ENCODE measurements at regions not wholly inside any gene's neighbourhood (a gene's known extent, or its start where the extent isn't known, plus 50 kb on each side); places are given as distances from the start of the nearest gene placed in this dataset.
A peak's percentile ranks its signal among the peaks of the same experiment; 100 is the strongest.
"Not testable (repeated sequence)": the region's sequence is repeated elsewhere in the genome, so short reads cannot be mapped to it uniquely, and the experiment has no call there.

DNA sequence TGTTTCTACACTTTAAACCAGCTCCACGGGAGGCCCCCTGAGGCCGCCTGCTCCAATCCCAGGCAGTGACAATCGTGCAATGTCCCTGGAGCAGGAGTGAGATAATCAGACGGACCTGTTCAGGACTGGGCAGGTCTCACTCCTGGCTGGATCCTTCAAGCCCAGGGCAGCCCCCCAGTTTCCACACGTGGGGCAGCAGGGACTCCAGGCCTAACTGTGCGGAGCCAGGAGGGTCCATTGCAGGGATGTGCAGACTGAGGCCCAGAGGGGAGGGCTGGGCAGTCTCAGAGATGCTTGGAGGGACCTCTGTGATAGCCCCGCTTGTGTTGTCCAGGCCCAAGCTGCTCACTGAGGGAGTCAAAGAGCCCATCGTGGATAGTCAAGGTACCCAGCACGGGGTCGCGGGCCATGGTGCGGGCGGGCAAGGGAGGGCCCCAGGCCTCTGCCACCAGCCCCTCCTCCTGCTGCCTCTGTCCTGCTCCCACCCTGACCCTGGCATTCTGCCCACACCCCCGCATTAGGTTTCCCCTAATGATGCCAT is 110.5 kb upstream of the KCTD7 start:
- 60 to 86% methylated on average over 2 to 14 of the region's 14 CpGs for WGBS, 2 donors
- ATAC-seq (ENCODE audit: low FRiP score in 2 of 2): peak; percentile 15 to 20

GRCh38 chr7:66521675-66522074 is 107.0 kb upstream of the KCTD7 start:
- ATAC-seq (ENCODE audit: low FRiP score in 2 of 2) (no peak), DNase-seq (no peak)
- Histone ChIP-seq H3K4me1 (no peaks in the 10 kb centered on the region), H3K36me3 (no peaks in the 10 kb centered on the region), H3K9me3 (no peaks in the 10 kb centered on the region), H3K4me3 (no peak overlapping the region), H3K27ac (no peak overlapping the region), H3K27me3 (no peaks in the 10 kb centered on the region)
- 84 to 93% methylated on average over 4 of the region's 4 CpGs for WGBS, 2 donors
- TF ChIP-seq EP300 (IDR thresholded peaks at IDR 0.05) (no peak), CTCF (IDR thresholded peaks at IDR 0.05) (no peak), POLR2A (IDR thresholded peaks at IDR 0.05) (no peak), POLR2AphosphoS5 (IDR thresholded peaks at IDR 0.05) (no peak)

More for the DNA sequence above, 110.5 kb upstream of the KCTD7 start:
- no peak for TF ChIP-seq POLR2A (IDR thresholded peaks at IDR 0.05)
- TF ChIP-seq EP300 (IDR thresholded peaks at IDR 0.05): no peak
- no peak for TF ChIP-seq POLR2AphosphoS5 (IDR thresholded peaks at IDR 0.05)
- no peak for TF ChIP-seq CTCF (IDR thresholded peaks at IDR 0.05)
- no peaks in the 10 kb centered on the region for H3K4me1 ChIP-seq
- peak in 1 of 2 donors; percentile 70 for DNase-seq
- H3K27me3 ChIP-seq: no peaks in the 10 kb centered on the region
- no peak overlapping the region for H3K4me3 ChIP-seq
- no peak overlapping the region for H3K27ac ChIP-seq
- no peaks in the 10 kb centered on the region for H3K36me3 ChIP-seq
- no peaks in the 10 kb centered on the region for H3K9me3 ChIP-seq

GRCh38 chr7:66522518-66522917 is 106.2 kb upstream of the KCTD7 start:
- peak; percentile 11 to 38 for ATAC-seq (ENCODE audit: low FRiP score in 2 of 2)
- WGBS, 2 donors: 39% methylated on average over 2 of the region's 3 CpGs; no CpG with 5 or more reads in 1 of the 2 donors

DNA sequence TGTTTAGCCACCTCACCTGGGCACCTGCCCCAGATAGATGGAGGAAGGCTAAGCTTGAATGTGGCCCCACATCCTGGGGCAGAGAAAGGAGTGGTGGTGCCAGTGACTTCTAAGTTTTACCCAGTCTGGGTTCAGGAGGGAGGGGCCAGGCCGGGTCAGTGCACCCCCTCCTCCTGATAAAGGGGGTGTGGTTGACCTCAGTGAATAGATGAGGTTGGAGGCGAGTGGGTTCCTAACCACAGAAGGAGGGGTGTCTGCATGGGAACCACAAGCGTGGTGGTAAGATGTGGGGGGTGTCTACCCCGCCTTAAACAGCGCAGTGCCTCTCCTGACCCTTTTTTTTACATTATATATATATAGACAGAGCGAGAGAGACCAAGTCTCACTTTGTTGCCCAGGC is 105.3 kb upstream of the KCTD7 start:
- no peak overlapping the region for H3K27ac ChIP-seq
- no peak overlapping the region for H3K4me3 ChIP-seq
- H3K27me3 ChIP-seq: no peaks in the 10 kb centered on the region
- H3K4me1 ChIP-seq: no peaks in the 10 kb centered on the region
- 59 to 74% methylated on average over 6 of the region's 6 CpGs for WGBS, 2 donors
- TF ChIP-seq POLR2A (IDR thresholded peaks at IDR 0.05): no peak
- no peak for TF ChIP-seq CTCF (IDR thresholded peaks at IDR 0.05)
- no peak for TF ChIP-seq EP300 (IDR thresholded peaks at IDR 0.05)
- no peak for TF ChIP-seq POLR2AphosphoS5 (IDR thresholded peaks at IDR 0.05)
- H3K36me3 ChIP-seq: no peaks in the 10 kb centered on the region
- ATAC-seq (ENCODE audit: low FRiP score in 2 of 2) (no peak), DNase-seq (no peak)
- no peaks in the 10 kb centered on the region for H3K9me3 ChIP-seq

More at GRCh38 chr7:66522518-66522917, 106.2 kb upstream of the KCTD7 start:
- Histone ChIP-seq H3K36me3 (no peaks in the 10 kb centered on the region), H3K4me3 (no peak overlapping the region), H3K27ac (no peak overlapping the region), H3K27me3 (no peaks in the 10 kb centered on the region), H3K4me1 (no peaks in the 10 kb centered on the region), H3K9me3 (no peaks in the 10 kb centered on the region)
- no peak for TF ChIP-seq POLR2A (IDR thresholded peaks at IDR 0.05)
- peak in 1 of 6 experiments; percentile 7 for TF ChIP-seq CTCF (IDR thresholded peaks at IDR 0.05)
- peak; percentile 30 to 39 for DNase-seq

DNA sequence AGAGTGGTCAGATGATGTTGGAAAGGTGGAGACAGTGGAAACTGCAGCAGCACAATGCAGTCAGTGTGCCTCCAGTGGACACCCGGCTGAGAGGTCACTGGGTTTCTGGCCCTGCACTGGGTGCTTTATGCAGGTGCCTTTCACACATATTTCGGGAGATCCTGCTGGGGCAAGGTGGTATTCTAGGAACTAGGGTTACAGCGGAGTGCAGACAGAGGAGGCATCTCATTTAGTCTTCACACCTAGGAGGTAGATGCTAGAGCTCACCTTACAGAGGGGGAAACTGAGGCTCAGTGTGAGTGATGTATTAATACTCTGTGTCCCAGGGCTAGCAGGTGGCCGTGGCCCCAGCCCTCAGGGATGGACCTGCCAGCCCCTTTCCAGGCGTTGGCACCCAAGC is 103.9 kb upstream of the KCTD7 start:
- H3K36me3 ChIP-seq: peaks cover 0 to 5% (median 2%) of the 10 kb centered on the region in 4 donors
- H3K4me1 ChIP-seq: no peaks in the 10 kb centered on the region
- TF ChIP-seq POLR2A (IDR thresholded peaks at IDR 0.05) (no peak), CTCF (IDR thresholded peaks at IDR 0.05) (no peak), POLR2AphosphoS5 (IDR thresholded peaks at IDR 0.05) (no peak), EP300 (IDR thresholded peaks at IDR 0.05) (no peak)
- WGBS, 2 donors: 86 to 93% methylated on average over 3 to 5 of the region's 5 CpGs
- ATAC-seq (ENCODE audit: low FRiP score in 2 of 2) (no peak), DNase-seq (peak in 1 of 2 donors; percentile 51)
- H3K27ac ChIP-seq: no peak overlapping the region
- no peaks in the 10 kb centered on the region for H3K27me3 ChIP-seq
- no peaks in the 10 kb centered on the region for H3K9me3 ChIP-seq
- H3K4me3 ChIP-seq: no peak overlapping the region

DNA sequence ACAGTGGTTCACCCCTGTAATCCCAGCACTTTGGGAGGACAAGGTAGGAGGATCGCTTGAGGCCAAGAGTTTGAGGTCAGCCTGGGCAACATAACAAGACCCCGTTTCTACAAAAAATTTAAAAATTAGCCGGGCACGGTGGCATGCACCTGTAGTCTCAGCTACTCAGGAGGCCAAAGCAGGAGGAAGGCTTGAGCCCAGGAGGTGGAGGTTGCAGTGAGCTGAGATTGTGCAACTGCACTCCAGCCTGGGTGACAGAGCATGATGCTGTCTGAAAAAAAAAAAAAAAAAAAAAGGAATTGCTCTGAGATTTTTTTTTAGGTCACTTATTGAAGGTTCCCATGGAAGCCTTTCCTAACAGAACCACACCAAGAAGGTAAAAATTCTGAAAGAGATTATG is 101.9 kb upstream of the KCTD7 start:
- not testable (repeated sequence) for H3K9me3 ChIP-seq; H3K4me3 ChIP-seq; H3K27ac ChIP-seq; H3K27me3 ChIP-seq; DNase-seq; ATAC-seq (ENCODE audit: low FRiP score in 2 of 2); H3K4me1 ChIP-seq
- peaks cover 0 to 17% (median 7%) of the 10 kb centered on the region in 4 donors for H3K36me3 ChIP-seq
- WGBS, 2 donors: 92 to 98% methylated on average over 4 of the region's 4 CpGs

Data from upper lobe of left lung (tissue), 6 donors.